CD4-positive, alpha-beta T cell treated with Interleukin-6 for 4 hours (primary cell): ENCODE measurements at regions not wholly inside any gene's neighbourhood (a gene's known extent, or its start where the extent isn't known, plus 50 kb on each side); places are given as distances from the start of the nearest gene placed in this dataset.

Experiments used
- DNase-seq: peaks from one replicate; pipeline ENCODE4 v3.0.0-alpha.2; 2020; ENCODE audit warnings: mixed read lengths

- no peak for DNase-seq
Measured at GRCh38 chr12:83408146-83408545, 721.4 kb downstream of the TMTC2 start.

GRCh38 chr12:83404521-83404920, 717.8 kb downstream of the TMTC2 start:
- DNase-seq, result no peak

GRCh38 chr12:83390186-83390585, 703.5 kb downstream of the TMTC2 start:
- DNase-seq, result no peak

- DNase-seq, result no peak
Measured at GRCh38 chr12:83389237-83389996, 702.7 kb downstream of the TMTC2 start.

- no peak for DNase-seq
Measured at GRCh38 chr12:83388551-83388950, 701.8 kb downstream of the TMTC2 start.

GRCh38 chr12:83386527-83387264, 700.0 kb downstream of the TMTC2 start:
- DNase-seq, result no peak

GRCh38 chr12:83378186-83378727, 691.6 kb downstream of the TMTC2 start:
- DNase-seq, result no peak

- DNase-seq, result no peak
Measured at GRCh38 chr12:83365317-83365716, 678.6 kb downstream of the TMTC2 start.

GRCh38 chr12:83361475-83361874, 674.8 kb downstream of the TMTC2 start:
- DNase-seq, result no peak

- no peak for DNase-seq
Measured at GRCh38 chr12:83361071-83361470, 674.4 kb downstream of the TMTC2 start.

- DNase-seq, result no peak
Measured at GRCh38 chr12:83349907-83350611, 663.4 kb downstream of the TMTC2 start.

GRCh38 chr12:83346333-83346732, 659.6 kb downstream of the TMTC2 start:
- DNase-seq, result no peak

GRCh38 chr12:83343767-83344166, 657.1 kb downstream of the TMTC2 start:
- no peak for DNase-seq

- no peak for DNase-seq
Measured at GRCh38 chr12:83335748-83336147, 649.0 kb downstream of the TMTC2 start.

- no peak for DNase-seq
Measured at GRCh38 chr12:83326666-83327065, 640.0 kb downstream of the TMTC2 start.

- DNase-seq, result no peak
Measured at GRCh38 chr12:83323866-83324265, 637.2 kb downstream of the TMTC2 start.

- DNase-seq, result no peak
Measured at GRCh38 chr12:83322809-83323208, 636.1 kb downstream of the TMTC2 start.

GRCh38 chr12:83321971-83322370, 635.3 kb downstream of the TMTC2 start:
- DNase-seq, result no peak

- no peak for DNase-seq
Measured at GRCh38 chr12:83320350-83320749, 633.6 kb downstream of the TMTC2 start.

GRCh38 chr12:83318386-83319098, 631.8 kb downstream of the TMTC2 start:
- DNase-seq, result no peak

GRCh38 chr12:83317595-83317994, 630.9 kb downstream of the TMTC2 start:
- no peak for DNase-seq

- no peak for DNase-seq
Measured at GRCh38 chr12:83313827-83314226, 627.1 kb downstream of the TMTC2 start.

- no peak for DNase-seq
Measured at GRCh38 chr12:83313322-83313721, 626.6 kb downstream of the TMTC2 start.
